ENCODE measurements at regions not wholly inside any gene's neighbourhood (a gene's known extent, or its start where the extent isn't known, plus 50 kb on each side); places are given as distances from the start of the nearest gene placed in this dataset.
A peak's percentile ranks its signal among the peaks of the same experiment; 100 is the strongest.

GRCh38 chrX:42946544-42947194 lies 168.7 kb upstream of the PPP1R2C start:
- no peak for DNase-seq

DNA sequence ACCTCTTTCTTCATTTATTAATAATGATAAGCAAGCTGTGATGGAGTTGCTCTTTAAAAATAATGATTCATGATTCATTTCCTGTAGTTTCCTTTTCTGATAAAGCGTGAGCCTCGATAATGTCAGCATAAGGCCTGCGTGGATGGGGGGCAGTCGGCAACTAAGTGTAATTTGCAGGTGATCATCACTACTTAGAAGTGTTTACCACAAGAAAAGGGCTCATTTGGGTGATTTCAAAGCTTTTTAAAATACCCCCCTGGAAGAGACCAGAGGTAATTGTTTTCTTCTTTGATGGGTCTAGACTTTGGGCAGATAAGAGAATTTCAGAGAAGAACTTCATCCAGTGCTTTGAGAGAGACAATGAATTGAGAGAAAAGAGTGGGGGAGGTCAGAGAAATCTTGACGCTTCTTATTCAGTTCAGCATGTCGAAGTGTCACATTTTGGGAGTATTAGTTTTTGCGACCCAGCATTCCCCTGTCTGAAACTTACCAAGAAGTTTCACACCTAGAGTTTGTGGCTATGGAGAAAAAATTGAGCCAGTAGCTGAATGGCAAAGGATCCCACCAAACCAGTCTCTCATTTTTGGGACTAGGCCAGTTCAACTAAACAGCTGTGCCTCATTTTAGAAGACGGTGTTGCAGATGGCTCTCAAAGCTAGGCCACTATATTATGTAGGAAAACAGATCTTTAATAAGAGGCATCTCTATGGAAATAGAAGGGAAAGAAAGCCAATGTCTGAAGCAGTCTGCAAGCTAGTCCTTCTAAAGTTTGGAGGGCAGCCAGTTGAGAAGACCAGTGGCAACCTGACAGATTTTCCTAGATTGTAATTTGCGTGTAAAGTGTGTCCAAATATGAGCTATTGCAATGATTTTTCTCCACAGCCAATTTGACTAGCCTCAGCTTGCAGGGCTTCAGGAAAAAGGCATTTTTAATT lies 171.0 kb upstream of the PPP1R2C start:
- DNase-seq = no peak

GRCh38 chrX:42951747-42952146 lies 173.8 kb upstream of the PPP1R2C start:
- no peak for DNase-seq

DNA sequence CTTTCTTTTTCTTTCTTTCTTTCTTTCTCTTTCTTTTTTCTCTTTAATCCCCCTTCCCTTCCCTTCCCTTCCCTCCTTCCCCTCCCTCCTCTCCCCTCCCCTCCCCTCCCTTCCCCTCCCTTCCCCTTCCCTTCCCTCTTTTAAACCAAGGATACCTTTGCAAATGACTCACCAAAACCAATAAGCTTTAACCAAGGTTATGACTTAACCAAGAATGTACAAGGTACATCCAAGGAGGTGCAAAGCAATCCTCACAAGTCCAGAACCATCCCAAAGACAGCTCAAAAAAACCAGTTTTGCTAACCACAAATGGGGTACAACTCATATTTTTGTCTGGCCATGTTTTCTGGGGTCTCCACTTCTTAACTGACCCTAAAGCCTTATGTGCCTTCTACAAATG lies 174.7 kb upstream of the PPP1R2C start:
- DNase-seq = no peak

- no peak for DNase-seq
Observed at GRCh38 chrX:42954880-42955279, 176.9 kb upstream of the PPP1R2C start.

DNA sequence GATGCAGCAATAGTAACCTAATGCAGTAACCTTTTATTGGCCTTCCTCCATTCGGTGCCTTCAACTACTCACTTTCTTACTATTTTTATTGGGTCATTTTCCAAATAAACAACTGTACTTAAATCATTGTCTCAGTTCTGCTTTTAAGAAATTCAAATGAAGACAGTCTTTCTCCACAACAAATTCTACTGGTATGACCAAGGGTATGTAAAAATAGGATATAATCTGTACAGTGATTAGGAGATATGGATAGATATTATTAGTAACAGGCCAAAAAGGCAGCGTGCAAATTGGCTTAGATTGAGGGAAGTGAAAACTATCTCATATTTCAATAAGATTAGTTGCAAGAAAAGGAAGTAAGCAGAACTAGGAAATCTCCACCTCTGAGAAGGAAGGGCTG lies 177.4 kb upstream of the PPP1R2C start:
- DNase-seq = no peak

DNA sequence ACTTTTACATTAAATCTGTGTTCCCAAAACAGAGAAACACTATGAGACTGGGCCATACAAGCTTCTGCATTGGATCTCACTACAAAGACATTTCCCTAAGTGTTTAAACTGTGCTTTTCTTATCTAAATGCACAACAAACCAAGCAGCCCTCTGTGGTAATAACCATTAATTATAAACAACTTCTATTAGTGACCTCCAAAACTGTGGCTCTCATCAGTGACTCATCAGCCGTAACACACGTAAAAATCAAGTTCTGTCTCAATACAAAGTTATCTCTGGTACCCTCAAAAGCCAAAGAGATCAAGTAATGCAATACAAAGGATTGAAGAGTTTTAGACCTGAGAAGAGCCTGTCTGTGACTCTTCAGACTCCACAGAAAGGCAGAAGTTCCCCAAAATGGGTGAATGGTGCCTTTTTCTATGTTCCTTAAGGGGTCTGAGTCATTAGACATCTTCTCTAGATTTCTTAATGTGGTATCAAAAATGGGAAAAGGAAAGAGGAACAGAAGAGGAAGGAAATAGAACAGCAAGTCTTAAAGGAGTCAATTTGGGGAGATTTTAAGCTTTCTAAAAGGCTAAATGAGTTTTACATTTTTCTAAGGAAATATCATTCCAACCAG lies 189.8 kb upstream of the PPP1R2C start:
- no peak for DNase-seq

GRCh38 chrX:42973321-42973720 lies 195.4 kb upstream of the PPP1R2C start:
- no peak for DNase-seq

DNA sequence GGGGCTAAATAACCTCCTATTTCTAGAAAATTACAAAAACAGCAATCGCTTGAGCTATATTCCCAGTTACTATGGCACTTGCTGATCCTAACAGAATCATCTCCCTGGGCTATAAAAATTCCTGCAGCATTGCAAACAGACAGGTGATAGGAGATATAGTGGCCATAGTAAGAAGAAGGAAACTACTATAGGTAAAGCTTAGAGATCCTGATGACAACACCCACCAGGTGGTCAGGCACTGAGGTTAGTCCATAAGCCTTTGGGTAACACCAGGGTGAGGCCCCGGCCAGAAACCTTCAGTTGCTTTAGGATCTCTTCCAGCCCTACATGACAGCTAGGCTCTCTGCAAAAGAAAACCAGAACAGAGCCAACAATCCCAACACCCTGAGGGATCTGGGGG lies 197.9 kb upstream of the PPP1R2C start:
- no peak for DNase-seq

DNA sequence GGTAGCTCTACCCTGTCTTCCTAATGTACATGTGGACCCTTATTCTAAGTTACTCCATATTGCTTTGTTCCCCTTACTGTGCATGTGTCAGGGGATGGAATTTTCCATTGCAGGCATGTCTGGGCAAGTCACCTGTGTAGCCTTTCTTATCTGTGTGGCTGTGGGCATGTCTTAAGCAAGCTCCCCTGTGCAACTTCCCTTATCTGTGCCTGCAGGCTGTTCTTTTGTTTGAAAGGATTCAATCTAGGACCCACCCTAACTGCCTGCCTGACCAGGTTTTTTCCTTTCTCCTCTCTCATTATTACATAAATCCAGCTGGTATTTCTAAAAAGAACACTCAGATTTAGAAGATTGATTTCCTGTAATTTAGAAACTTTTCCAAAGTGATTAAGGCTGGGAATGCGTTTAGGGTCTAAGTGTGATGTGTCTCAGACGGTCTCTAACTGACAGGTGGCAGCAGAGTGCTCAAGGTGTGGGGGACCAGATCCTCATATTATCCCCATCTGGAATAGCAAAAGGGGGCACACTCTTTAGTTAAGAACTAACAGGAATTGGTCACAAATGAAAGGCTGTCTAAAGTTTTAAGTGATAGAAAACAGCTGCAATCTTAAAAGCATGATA lies 198.9 kb upstream of the PPP1R2C start:
- DNase-seq = peak; percentile 35

GRCh38 chrX:42978655-42979379 lies 200.9 kb upstream of the PPP1R2C start:
- no peak for DNase-seq

DNA sequence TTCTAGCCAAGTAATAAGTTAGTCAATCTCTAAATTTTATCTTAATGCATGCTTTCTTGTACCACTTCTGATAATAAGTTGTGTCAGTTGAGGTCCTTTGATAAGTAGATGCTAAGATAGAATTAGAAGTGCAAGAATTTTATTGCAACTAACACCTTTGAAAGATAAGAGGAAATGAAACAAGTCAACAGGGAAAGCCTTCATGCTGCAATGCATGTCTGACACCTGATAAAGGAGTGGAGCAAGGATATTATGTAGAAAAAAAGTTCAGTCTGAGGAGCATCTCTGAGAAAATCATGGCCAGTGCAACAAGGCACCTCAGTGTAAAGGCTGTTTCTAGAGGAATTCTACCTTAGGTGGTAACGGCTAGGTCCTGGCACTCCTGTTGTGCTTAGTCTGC lies 210.7 kb upstream of the PPP1R2C start:
- no peak for DNase-seq

- no peak for DNase-seq
Observed at GRCh38 chrX:42992199-42992943, 214.4 kb upstream of the PPP1R2C start.

DNA sequence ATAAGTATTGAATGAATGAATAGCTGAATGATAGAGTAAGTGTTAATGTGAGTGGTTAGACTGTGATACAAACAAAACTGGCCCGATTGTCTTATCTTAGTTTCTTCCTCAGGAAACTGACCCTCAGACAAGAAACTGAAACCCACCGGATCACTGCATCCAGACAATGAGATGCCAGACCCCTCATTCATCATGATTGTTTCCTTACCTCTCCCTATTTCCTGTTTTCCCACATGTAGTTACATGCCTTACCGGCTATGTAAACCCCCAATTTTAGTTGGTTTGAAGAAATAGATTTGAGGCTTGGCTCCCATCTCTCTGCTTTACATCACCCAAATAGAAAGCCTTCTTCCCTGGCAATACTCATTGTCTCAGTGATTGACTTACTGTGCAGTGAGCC lies 218.9 kb upstream of the PPP1R2C start:
- no peak for DNase-seq

- no peak for DNase-seq
Observed at GRCh38 chrX:43000121-43000520, 222.2 kb upstream of the PPP1R2C start.

- no peak for DNase-seq
Observed at GRCh38 chrX:43002526-43003203, 224.7 kb upstream of the PPP1R2C start.

GRCh38 chrX:43003204-43003565 lies 225.2 kb upstream of the PPP1R2C start:
- no peak for DNase-seq

GRCh38 chrX:43003939-43004338 lies 226.0 kb upstream of the PPP1R2C start:
- no peak for DNase-seq

DNA sequence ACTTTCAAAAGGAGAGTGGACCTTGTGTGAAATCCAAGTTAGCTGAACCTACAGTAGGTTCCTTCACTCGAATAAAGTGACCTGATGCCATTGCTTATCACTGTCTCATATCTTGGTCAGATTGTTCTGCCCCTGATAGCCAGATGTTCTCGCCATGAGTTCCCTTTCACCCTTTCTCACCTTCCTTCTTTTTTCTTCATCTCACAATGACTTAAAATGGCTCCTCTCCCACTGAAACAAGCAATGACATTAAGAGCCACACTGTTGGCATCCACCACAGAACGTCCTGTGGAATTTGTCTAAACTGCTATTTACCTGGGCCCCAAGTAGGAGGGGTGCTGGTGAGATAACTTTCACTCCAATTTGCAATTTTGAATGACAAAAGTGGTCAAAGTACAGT lies 227.6 kb upstream of the PPP1R2C start:
- DNase-seq = no peak

DNA sequence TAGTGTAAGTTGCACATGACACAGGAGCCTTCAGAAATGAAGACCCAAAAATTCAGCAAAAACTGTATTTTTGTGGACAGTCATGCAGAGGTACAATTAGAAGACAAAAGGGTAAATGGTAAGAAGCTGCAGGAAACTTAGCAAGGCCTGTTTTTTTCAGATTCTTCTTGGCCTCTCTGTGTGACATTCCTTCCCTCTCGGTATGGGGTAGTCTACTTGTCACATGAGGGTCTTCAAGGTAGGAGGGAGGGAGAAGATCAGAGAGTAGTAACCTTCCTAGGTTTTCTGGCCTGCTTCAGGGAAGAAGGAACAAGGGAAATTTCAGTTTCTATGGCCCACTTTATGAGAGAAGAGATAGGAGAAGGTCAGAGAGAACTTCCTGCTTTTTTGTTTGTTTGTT lies 230.4 kb upstream of the PPP1R2C start:
- no peak for DNase-seq

DNA sequence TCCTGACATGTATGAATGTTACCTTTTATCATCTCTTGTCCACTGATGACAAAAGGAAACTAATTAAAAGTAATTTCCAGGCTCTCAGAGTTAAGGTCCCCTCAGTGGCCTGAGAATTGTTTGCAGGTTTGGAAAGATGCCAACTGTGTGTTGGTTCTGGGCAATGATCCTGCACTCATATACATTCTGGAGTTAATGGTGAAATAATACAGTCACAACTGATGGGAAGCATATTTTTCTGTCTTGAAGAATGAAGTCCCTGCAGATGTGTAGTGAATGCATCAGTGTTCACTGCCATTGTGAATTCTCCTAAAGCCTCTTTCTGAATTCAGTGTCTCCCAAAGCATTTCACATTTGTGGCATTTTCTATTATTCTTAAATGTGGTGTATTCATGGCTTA lies 238.1 kb upstream of the PPP1R2C start:
- DNase-seq = no peak

DNA sequence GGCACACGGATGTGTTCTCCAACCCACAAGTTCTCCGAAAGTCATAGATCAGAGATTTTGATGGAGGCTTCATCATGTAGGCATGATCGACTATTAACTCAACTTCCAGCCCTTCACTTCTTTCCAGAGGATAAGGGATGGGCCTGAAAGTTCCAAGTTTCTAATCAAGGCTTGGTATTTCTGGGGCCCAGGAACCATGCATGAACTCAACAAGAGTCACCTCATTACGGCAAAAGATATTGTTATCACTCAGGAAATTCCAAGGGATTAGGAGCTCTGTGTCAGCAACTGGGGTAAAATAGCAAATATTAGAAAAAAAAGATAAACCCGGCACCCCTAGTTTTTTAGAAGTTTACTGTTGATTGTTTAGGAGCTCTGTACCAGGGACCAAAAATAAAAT lies 240.1 kb upstream of the PPP1R2C start:
- DNase-seq = no peak
